ENCODE measurements at regions not wholly inside any gene's neighbourhood (a gene's known extent, or its start where the extent isn't known, plus 50 kb on each side); places are given as distances from the start of the nearest gene placed in this dataset.
"Not testable (repeated sequence)": the region's sequence is repeated elsewhere in the genome, so short reads cannot be mapped to it uniquely, and the experiment has no call there.

GRCh38 chr21:22020221-22020620 is 1022.0 kb downstream of the NCAM2 start:
- H3K4me2 ChIP-seq (ENCODE audit: low read length) = no peak overlapping the region
- H3K4me1 ChIP-seq (ENCODE audit: low read length) = no peaks in the 10 kb centered on the region
- no peak overlapping the region for H2AFZ ChIP-seq (ENCODE audit: low read depth, low read length)
- H3K9ac ChIP-seq (ENCODE audit: low read length) = no peak overlapping the region
- H4K20me1 ChIP-seq (ENCODE audit: insufficient read depth, low read length) = no peaks in the 10 kb centered on the region
- H3K4me3 ChIP-seq (ENCODE audit: low read length) = no peak overlapping the region
- no peaks in the 10 kb centered on the region for H3K36me3 ChIP-seq (replicated peaks; ENCODE audit: low read depth, low read length)
- TF ChIP-seq CTCF (IDR thresholded peaks at IDR 0.05; ENCODE audit: low read depth, low read length) (no peak), EZH2phosphoT487 (IDR thresholded peaks at IDR 0.05; ENCODE audit: low read depth) (no peak)
- no peaks in the 10 kb centered on the region for H3K79me2 ChIP-seq (ENCODE audit: low read length)
- no peaks in the 10 kb centered on the region for H3K27me3 ChIP-seq (ENCODE audit: low read depth, low read length)
- no peaks in the 10 kb centered on the region for H3K9me3 ChIP-seq (ENCODE audit: insufficient read depth, low read length)
- H3K27ac ChIP-seq (ENCODE audit: low read length) = no peak overlapping the region

DNA sequence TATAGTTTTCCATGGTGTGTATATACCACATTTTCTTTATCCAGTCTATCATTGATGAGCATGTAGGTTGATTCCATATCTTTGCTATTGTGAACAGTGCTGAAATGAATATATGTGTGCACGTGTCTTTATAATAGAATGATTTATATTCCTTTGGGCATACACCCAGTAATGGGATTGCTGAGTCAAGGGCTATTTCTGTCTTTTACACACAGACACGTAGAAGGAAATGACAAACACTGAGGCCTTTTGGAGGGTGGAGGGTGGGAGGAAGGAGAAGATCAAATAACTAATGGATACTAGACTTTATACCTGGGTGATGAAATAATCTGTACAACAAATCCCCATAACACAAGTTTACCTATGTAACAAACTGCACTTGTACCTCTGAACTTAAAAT is 1025.7 kb downstream of the NCAM2 start:
- not testable (repeated sequence) for H3K4me2 ChIP-seq (ENCODE audit: low read length); H3K9me3 ChIP-seq (ENCODE audit: insufficient read depth, low read length); H3K27me3 ChIP-seq (ENCODE audit: low read depth, low read length); H4K20me1 ChIP-seq (ENCODE audit: insufficient read depth, low read length); H3K79me2 ChIP-seq (ENCODE audit: low read length); H3K36me3 ChIP-seq (replicated peaks; ENCODE audit: low read depth, low read length); H3K9ac ChIP-seq (ENCODE audit: low read length); H3K27ac ChIP-seq (ENCODE audit: low read length); H3K4me3 ChIP-seq (ENCODE audit: low read length); H2AFZ ChIP-seq (ENCODE audit: low read depth, low read length); H3K4me1 ChIP-seq (ENCODE audit: low read length)

DNA sequence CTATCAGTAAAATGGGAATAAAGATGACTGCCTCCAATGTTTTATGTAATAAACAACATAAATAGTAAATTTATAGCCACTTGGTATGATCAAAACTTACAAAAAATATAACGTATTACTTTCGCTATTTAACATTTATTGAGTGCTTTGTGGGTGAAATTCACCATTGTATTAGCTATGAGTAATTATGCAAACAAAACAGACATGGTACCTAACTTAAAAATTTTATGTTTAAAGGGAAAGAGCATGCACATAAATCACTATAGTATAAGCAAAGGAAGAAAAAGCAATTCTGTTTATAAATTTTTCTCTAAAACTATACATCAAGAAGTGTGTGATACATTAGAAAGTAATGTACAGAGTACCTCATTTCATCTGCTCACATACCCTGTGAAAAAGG is 1046.2 kb downstream of the NCAM2 start:
- Histone ChIP-seq H3K4me3 (ENCODE audit: low read length) (no peak overlapping the region), H2AFZ (ENCODE audit: low read depth, low read length) (no peak overlapping the region), H3K27me3 (ENCODE audit: low read depth, low read length) (no peaks in the 10 kb centered on the region), H4K20me1 (ENCODE audit: insufficient read depth, low read length) (no peaks in the 10 kb centered on the region), H3K4me1 (ENCODE audit: low read length) (no peaks in the 10 kb centered on the region), H3K36me3 (replicated peaks; ENCODE audit: low read depth, low read length) (no peaks in the 10 kb centered on the region), H3K79me2 (ENCODE audit: low read length) (no peaks in the 10 kb centered on the region), H3K27ac (ENCODE audit: low read length) (no peak overlapping the region), H3K9ac (ENCODE audit: low read length) (no peak overlapping the region), H3K9me3 (ENCODE audit: insufficient read depth, low read length) (no peaks in the 10 kb centered on the region), H3K4me2 (ENCODE audit: low read length) (no peak overlapping the region)
- no peak for TF ChIP-seq EZH2phosphoT487 (IDR thresholded peaks at IDR 0.05; ENCODE audit: low read depth)
- no peak for TF ChIP-seq CTCF (IDR thresholded peaks at IDR 0.05; ENCODE audit: low read depth, low read length)

DNA sequence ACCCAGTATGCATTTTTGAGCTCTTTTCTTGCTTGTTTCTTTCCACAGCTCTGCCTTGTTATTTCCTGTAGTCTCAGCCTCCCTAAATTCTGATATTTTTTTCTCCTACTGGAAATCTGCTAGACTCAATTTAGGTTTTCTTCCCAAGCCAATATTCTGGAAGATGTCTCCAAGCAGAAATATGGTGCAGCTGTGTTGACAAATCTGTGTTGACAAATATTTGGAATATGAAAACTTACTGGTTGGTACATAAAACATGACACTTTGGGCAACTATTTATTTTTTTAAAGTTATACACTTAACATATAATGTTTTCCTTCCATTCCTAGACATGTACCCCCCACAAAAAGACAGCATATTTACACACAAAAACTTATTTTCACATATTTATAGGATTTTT is 1048.4 kb downstream of the NCAM2 start:
- no peak overlapping the region for H3K27ac ChIP-seq (ENCODE audit: low read length)
- H3K36me3 ChIP-seq (replicated peaks; ENCODE audit: low read depth, low read length) = no peaks in the 10 kb centered on the region
- H3K4me2 ChIP-seq (ENCODE audit: low read length) = no peak overlapping the region
- no peaks in the 10 kb centered on the region for H3K4me1 ChIP-seq (ENCODE audit: low read length)
- H3K79me2 ChIP-seq (ENCODE audit: low read length) = no peaks in the 10 kb centered on the region
- no peaks in the 10 kb centered on the region for H4K20me1 ChIP-seq (ENCODE audit: insufficient read depth, low read length)
- TF ChIP-seq EZH2phosphoT487 (IDR thresholded peaks at IDR 0.05; ENCODE audit: low read depth) (no peak), CTCF (IDR thresholded peaks at IDR 0.05; ENCODE audit: low read depth, low read length) (no peak)
- no peak overlapping the region for H3K4me3 ChIP-seq (ENCODE audit: low read length)
- no peaks in the 10 kb centered on the region for H3K27me3 ChIP-seq (ENCODE audit: low read depth, low read length)
- H3K9ac ChIP-seq (ENCODE audit: low read length) = no peak overlapping the region
- H3K9me3 ChIP-seq (ENCODE audit: insufficient read depth, low read length) = no peaks in the 10 kb centered on the region
- H2AFZ ChIP-seq (ENCODE audit: low read depth, low read length) = no peak overlapping the region

- no peak overlapping the region for H3K9ac ChIP-seq (ENCODE audit: low read length)
- no peaks in the 10 kb centered on the region for H3K4me1 ChIP-seq (ENCODE audit: low read length)
- no peak overlapping the region for H3K27ac ChIP-seq (ENCODE audit: low read length)
- H2AFZ ChIP-seq (ENCODE audit: low read depth, low read length) = no peak overlapping the region
- H3K27me3 ChIP-seq (ENCODE audit: low read depth, low read length) = no peaks in the 10 kb centered on the region
- H3K4me2 ChIP-seq (ENCODE audit: low read length) = no peak overlapping the region
- no peaks in the 10 kb centered on the region for H3K79me2 ChIP-seq (ENCODE audit: low read length)
- no peaks in the 10 kb centered on the region for H4K20me1 ChIP-seq (ENCODE audit: insufficient read depth, low read length)
- no peaks in the 10 kb centered on the region for H3K36me3 ChIP-seq (replicated peaks; ENCODE audit: low read depth, low read length)
- no peak overlapping the region for H3K4me3 ChIP-seq (ENCODE audit: low read length)
- H3K9me3 ChIP-seq (ENCODE audit: insufficient read depth, low read length) = no peaks in the 10 kb centered on the region
- TF ChIP-seq CTCF (IDR thresholded peaks at IDR 0.05; ENCODE audit: low read depth, low read length) (no peak), EZH2phosphoT487 (IDR thresholded peaks at IDR 0.05; ENCODE audit: low read depth) (no peak)
Measured at GRCh38 chr21:22056904-22057303, 1058.7 kb downstream of the NCAM2 start.

Data from OCI-LY3 (cell line).